LoVo (cell line): ENCODE measurements at regions not wholly inside any gene's neighbourhood (a gene's known extent, or its start where the extent isn't known, plus 50 kb on each side); places are given as distances from the start of the nearest gene placed in this dataset.
"Not testable (repeated sequence)": the region's sequence is repeated elsewhere in the genome, so short reads cannot be mapped to it uniquely, and the experiment has no call there.

ENCODE experiments used
- DNase-seq: peaks from one replicate; pipeline ENCODE4 v3.0.0-alpha.2; 2016; ENCODE audit warnings: low spot score

- no peak for DNase-seq
These were observed 389.8 kb downstream of the LNPK start for GRCh38 chr2:175612280-175612679.

GRCh38 chr2:175606010-175606841 lies 395.8 kb downstream of the LNPK start:
- no peak for DNase-seq

- no peak for DNase-seq
These were observed 396.4 kb downstream of the LNPK start for GRCh38 chr2:175605640-175606009.

GRCh38 chr2:175601969-175602368 lies 400.1 kb downstream of the LNPK start:
- no peak for DNase-seq

GRCh38 chr2:175599966-175600831 lies 401.9 kb downstream of the LNPK start:
- peak; percentile 19 for DNase-seq

- DNase-seq = no peak
These were observed 404.8 kb downstream of the LNPK start for GRCh38 chr2:175597286-175597685.

GRCh38 chr2:175595139-175595538 lies 406.9 kb downstream of the LNPK start:
- no peak for DNase-seq

- not testable (repeated sequence) for DNase-seq
These were observed 408.2 kb downstream of the LNPK start for GRCh38 chr2:175593686-175594525.

GRCh38 chr2:175588213-175588612 lies 406.7 kb upstream of the ATP5MC3 start:
- not testable (repeated sequence) for DNase-seq

- DNase-seq = no peak
These were observed 404.0 kb upstream of the ATP5MC3 start for GRCh38 chr2:175585496-175585895.

GRCh38 chr2:175580652-175581051 lies 399.1 kb upstream of the ATP5MC3 start:
- no peak for DNase-seq

GRCh38 chr2:175579646-175580045 lies 398.1 kb upstream of the ATP5MC3 start:
- DNase-seq = no peak

- no peak for DNase-seq
These were observed 396.0 kb upstream of the ATP5MC3 start for GRCh38 chr2:175577368-175577970.

GRCh38 chr2:175576875-175577274 lies 395.4 kb upstream of the ATP5MC3 start:
- no peak for DNase-seq

GRCh38 chr2:175576270-175576669 lies 394.8 kb upstream of the ATP5MC3 start:
- no peak for DNase-seq

- no peak for DNase-seq
These were observed 394.1 kb upstream of the ATP5MC3 start for GRCh38 chr2:175575346-175576258.

GRCh38 chr2:175574069-175574468 lies 392.6 kb upstream of the ATP5MC3 start:
- DNase-seq = no peak

- no peak for DNase-seq
These were observed 389.7 kb upstream of the ATP5MC3 start for GRCh38 chr2:175571078-175571653.

- no peak for DNase-seq
These were observed 386.7 kb upstream of the ATP5MC3 start for GRCh38 chr2:175568109-175568730.
